ENCODE measurements at regions not wholly inside any gene's neighbourhood (a gene's known extent, or its start where the extent isn't known, plus 50 kb on each side); places are given as distances from the start of the nearest gene placed in this dataset.

- Histone ChIP-seq H3K4me2 (ENCODE audit: extremely low read depth, insufficient read depth, low read length) (no peak overlapping the region), H3K79me2 (ENCODE audit: control insufficient read depth, insufficient read depth, low read length) (no peaks in the 10 kb centered on the region), H3K4me3 (replicated peaks in 1 of 4; ENCODE audit: control extremely low read depth in 1 of 4, insufficient read depth in 1 of 4, low read depth in 3 of 4, low read length in 4 of 4) (no peak overlapping the region), H2AFZ (ENCODE audit: low read length) (no peak overlapping the region), H3K36me3 (ENCODE audit: control insufficient read depth, insufficient read depth, low read length) (no peaks in the 10 kb centered on the region), H3K27ac (ENCODE audit: insufficient read depth, low read length) (no peak overlapping the region), H3K4me1 (ENCODE audit: control insufficient read depth, extremely low read depth, insufficient read depth, low read length) (no peaks in the 10 kb centered on the region), H3K9me3 (ENCODE audit: control insufficient read depth, insufficient read depth, low read depth, low read length) (no peaks in the 10 kb centered on the region), H3K27me3 (ENCODE audit: control insufficient read depth, insufficient read depth, low read length) (no peaks in the 10 kb centered on the region), H4K20me1 (ENCODE audit: control insufficient read depth, extremely low read depth, insufficient read depth, low read length) (no peaks in the 10 kb centered on the region), H3K9ac (ENCODE audit: insufficient read depth, low read length) (no peak overlapping the region)
- TF ChIP-seq EZH2 (IDR thresholded peaks at IDR 0.05; ENCODE audit: low read length, missing control alignments) (no peak), CTCF (conservative IDR thresholded peaks at IDR 0.05 in 1 of 2, IDR thresholded peaks at IDR 0.05 in 1 of 2; ENCODE audit: low read depth in 1 of 2, low read length in 2 of 2) (no peak)
- DNase-seq (ENCODE audit: low read depth in 2 of 2) = no peak
Measured at GRCh38 chr7:126157391-126157790, 1095.3 kb downstream of the GRM8 start.

- Histone ChIP-seq H3K36me3 (ENCODE audit: control insufficient read depth, insufficient read depth, low read length) (no peaks in the 10 kb centered on the region), H3K4me3 (replicated peaks in 1 of 4; ENCODE audit: control extremely low read depth in 1 of 4, insufficient read depth in 1 of 4, low read depth in 3 of 4, low read length in 4 of 4) (no peak overlapping the region), H4K20me1 (ENCODE audit: control insufficient read depth, extremely low read depth, insufficient read depth, low read length) (no peaks in the 10 kb centered on the region), H3K27ac (ENCODE audit: insufficient read depth, low read length) (no peak overlapping the region), H3K27me3 (ENCODE audit: control insufficient read depth, insufficient read depth, low read length) (no peaks in the 10 kb centered on the region), H3K4me2 (ENCODE audit: extremely low read depth, insufficient read depth, low read length) (no peak overlapping the region), H3K9me3 (ENCODE audit: control insufficient read depth, insufficient read depth, low read depth, low read length) (no peaks in the 10 kb centered on the region), H3K4me1 (ENCODE audit: control insufficient read depth, extremely low read depth, insufficient read depth, low read length) (no peaks in the 10 kb centered on the region), H3K79me2 (ENCODE audit: control insufficient read depth, insufficient read depth, low read length) (no peaks in the 10 kb centered on the region), H2AFZ (ENCODE audit: low read length) (no peak overlapping the region), H3K9ac (ENCODE audit: insufficient read depth, low read length) (no peak overlapping the region)
- DNase-seq (ENCODE audit: low read depth in 2 of 2) = no peak
- no peak for TF ChIP-seq CTCF (conservative IDR thresholded peaks at IDR 0.05 in 1 of 2, IDR thresholded peaks at IDR 0.05 in 1 of 2; ENCODE audit: low read depth in 1 of 2, low read length in 2 of 2)
- no peak for TF ChIP-seq EZH2 (IDR thresholded peaks at IDR 0.05; ENCODE audit: low read length, missing control alignments)
Measured at GRCh38 chr7:126150278-126150958, 1102.3 kb downstream of the GRM8 start.

GRCh38 chr7:126140858-126141466 lies 1111.8 kb downstream of the GRM8 start:
- no peaks in the 10 kb centered on the region for H4K20me1 ChIP-seq (ENCODE audit: control insufficient read depth, extremely low read depth, insufficient read depth, low read length)
- no peak overlapping the region for H3K9ac ChIP-seq (ENCODE audit: insufficient read depth, low read length)
- no peak overlapping the region for H3K27ac ChIP-seq (ENCODE audit: insufficient read depth, low read length)
- no peak overlapping the region for H3K4me3 ChIP-seq (replicated peaks in 1 of 4; ENCODE audit: control extremely low read depth in 1 of 4, insufficient read depth in 1 of 4, low read depth in 3 of 4, low read length in 4 of 4)
- no peak for DNase-seq (ENCODE audit: low read depth in 2 of 2)
- no peak overlapping the region for H3K4me2 ChIP-seq (ENCODE audit: extremely low read depth, insufficient read depth, low read length)
- H3K9me3 ChIP-seq (ENCODE audit: control insufficient read depth, insufficient read depth, low read depth, low read length) = no peaks in the 10 kb centered on the region
- H2AFZ ChIP-seq (ENCODE audit: low read length) = no peak overlapping the region
- no peaks in the 10 kb centered on the region for H3K4me1 ChIP-seq (ENCODE audit: control insufficient read depth, extremely low read depth, insufficient read depth, low read length)
- no peaks in the 10 kb centered on the region for H3K36me3 ChIP-seq (ENCODE audit: control insufficient read depth, insufficient read depth, low read length)
- H3K79me2 ChIP-seq (ENCODE audit: control insufficient read depth, insufficient read depth, low read length) = no peaks in the 10 kb centered on the region
- H3K27me3 ChIP-seq (ENCODE audit: control insufficient read depth, insufficient read depth, low read length) = no peaks in the 10 kb centered on the region
- TF ChIP-seq CTCF (conservative IDR thresholded peaks at IDR 0.05 in 1 of 2, IDR thresholded peaks at IDR 0.05 in 1 of 2; ENCODE audit: low read depth in 1 of 2, low read length in 2 of 2) = no peak
- TF ChIP-seq EZH2 (IDR thresholded peaks at IDR 0.05; ENCODE audit: low read length, missing control alignments) = no peak

All from fibroblast of lung (primary cell).